ENCODE measurements at regions not wholly inside any gene's neighbourhood (a gene's known extent, or its start where the extent isn't known, plus 50 kb on each side); places are given as distances from the start of the nearest gene placed in this dataset.

DNA sequence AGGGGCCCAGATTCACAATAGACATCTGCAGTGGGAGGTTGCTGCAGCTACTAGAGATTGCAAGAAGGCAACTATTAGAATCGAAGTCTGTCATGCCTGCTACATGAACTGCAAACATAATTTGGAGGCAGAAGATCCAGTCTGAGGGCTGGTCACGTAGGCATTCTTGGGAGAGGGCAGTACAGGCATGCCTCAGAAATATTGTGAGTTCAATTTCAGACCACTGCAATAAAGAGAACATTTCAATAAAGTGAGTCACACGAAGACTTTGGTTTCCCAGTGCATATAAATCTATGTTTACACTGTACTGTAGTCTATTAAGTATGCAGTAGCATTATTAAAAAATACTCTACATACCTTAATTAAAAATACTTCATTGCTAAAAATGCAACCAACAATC is 585.8 kb upstream of the FAT1 start:
- Histone ChIP-seq H3K27me3 (no peaks in the 10 kb centered on the region), H3K4me1 (no peaks in the 10 kb centered on the region), H3K36me3 (no peaks in the 10 kb centered on the region), H3K4me3 (ENCODE audit: low read depth, low read length) (no peak overlapping the region), H3K9me3 (no peaks in the 10 kb centered on the region)
- DNase-seq, result no peak
- TF ChIP-seq, protein P1, sequence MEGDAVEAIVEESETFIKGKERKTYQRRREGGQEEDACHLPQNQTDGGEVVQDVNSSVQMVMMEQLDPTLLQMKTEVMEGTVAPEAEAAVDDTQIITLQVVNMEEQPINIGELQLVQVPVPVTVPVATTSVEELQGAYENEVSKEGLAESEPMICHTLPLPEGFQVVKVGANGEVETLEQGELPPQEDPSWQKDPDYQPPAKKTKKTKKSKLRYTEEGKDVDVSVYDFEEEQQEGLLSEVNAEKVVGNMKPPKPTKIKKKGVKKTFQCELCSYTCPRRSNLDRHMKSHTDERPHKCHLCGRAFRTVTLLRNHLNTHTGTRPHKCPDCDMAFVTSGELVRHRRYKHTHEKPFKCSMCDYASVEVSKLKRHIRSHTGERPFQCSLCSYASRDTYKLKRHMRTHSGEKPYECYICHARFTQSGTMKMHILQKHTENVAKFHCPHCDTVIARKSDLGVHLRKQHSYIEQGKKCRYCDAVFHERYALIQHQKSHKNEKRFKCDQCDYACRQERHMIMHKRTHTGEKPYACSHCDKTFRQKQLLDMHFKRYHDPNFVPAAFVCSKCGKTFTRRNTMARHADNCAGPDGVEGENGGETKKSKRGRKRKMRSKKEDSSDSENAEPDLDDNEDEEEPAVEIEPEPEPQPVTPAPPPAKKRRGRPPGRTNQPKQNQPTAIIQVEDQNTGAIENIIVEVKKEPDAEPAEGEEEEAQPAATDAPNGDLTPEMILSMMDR (IDR thresholded peaks at IDR 0.05; ENCODE audit: low read depth, low read length), result no peak

DNA sequence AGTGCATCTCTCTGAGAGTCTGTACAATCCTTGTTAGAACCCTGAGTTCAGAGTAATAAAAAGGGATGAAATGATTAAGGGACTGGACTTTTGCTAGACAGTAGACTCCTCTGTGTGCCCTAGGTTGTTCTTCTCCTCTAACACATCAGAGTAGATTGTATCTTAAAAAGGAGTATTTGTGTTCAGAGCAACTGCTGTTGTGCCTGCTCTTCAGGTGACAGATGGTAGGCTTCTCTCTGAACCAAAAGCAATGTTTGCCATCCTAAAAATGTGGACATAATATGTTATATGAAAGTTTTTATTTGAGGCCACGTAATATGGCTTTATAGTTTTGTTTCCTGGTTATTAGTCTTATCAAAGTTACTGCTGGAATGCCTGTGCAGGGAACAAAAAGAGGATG is 588.6 kb upstream of the FAT1 start:
- H3K27me3 ChIP-seq, result no peaks in the 10 kb centered on the region
- no peaks in the 10 kb centered on the region for H3K36me3 ChIP-seq
- H3K4me3 ChIP-seq (ENCODE audit: low read depth, low read length), result no peak overlapping the region
- TF ChIP-seq, protein P1 (IDR thresholded peaks at IDR 0.05; ENCODE audit: low read depth, low read length), result no peak
- DNase-seq, result no peak
- H3K9me3 ChIP-seq, result no peaks in the 10 kb centered on the region
- no peaks in the 10 kb centered on the region for H3K4me1 ChIP-seq

DNA sequence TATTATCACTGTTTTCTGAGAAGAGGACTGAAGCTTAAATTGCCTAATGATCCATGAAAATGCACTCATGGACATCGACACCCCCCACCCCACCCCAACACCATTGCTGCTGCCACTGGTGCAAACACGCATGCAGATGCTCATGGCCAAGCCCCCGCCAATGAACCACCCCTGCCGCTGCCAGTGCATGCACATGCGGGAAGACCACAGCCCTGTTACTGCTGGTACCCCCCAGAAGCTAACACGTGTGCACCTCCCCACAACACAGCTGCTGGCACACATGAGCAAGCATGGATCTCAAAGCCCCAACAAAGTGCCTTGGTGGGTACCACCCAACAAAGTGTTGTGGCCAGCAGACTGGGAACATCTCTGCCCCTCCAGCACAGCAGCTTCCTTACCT is 594.1 kb upstream of the FAT1 start:
- Histone ChIP-seq H3K36me3 (no peaks in the 10 kb centered on the region), H3K27me3 (no peaks in the 10 kb centered on the region), H3K4me3 (ENCODE audit: low read depth, low read length) (no peak overlapping the region), H3K4me1 (no peaks in the 10 kb centered on the region), H3K9me3 (no peaks in the 10 kb centered on the region)
- TF ChIP-seq, protein P1 (IDR thresholded peaks at IDR 0.05; ENCODE audit: low read depth, low read length), result no peak
- DNase-seq, result no peak

DNA sequence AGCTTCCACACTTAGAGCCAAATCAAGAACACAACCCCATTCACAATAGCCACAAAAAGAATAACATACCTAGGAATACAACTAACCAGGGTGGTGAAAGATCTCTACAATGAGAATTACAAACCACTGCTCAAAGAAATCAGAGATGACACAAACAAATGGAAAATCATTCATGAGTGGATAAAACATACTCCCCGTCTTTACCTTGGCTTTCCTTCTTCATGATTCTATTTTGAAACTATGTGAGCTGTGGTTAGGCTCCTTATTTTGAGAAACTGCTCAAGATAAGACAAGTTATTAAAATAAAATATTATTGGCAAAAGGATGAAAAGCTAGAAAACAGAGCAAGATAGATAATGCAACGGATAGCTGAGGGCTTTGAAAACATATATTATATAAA is 598.1 kb upstream of the FAT1 start:
- TF ChIP-seq, protein P1 (IDR thresholded peaks at IDR 0.05; ENCODE audit: low read depth, low read length), result no peak
- DNase-seq, result no peak
- H3K4me3 ChIP-seq (ENCODE audit: low read depth, low read length), result no peak overlapping the region
- H3K36me3 ChIP-seq, result no peaks in the 10 kb centered on the region
- no peaks in the 10 kb centered on the region for H3K9me3 ChIP-seq
- no peaks in the 10 kb centered on the region for H3K4me1 ChIP-seq
- no peaks in the 10 kb centered on the region for H3K27me3 ChIP-seq

DNA sequence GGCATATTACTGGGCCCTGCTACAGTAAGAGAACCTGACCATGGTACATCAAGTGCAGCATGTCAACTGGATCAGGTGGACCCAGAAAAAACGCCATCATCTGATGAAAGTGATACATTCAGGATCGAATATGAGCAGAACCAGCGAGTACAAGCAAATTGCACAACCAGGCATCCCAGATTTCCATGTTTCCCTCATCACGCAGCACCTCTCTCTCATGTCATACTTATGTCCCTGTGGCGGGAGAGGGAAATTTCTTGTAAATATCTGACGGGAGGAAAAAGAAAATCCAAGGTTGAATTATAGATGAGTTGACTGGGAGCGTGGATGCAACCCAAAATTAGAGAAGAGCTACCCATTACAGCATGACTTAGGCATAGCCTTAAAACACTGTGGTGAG is 608.5 kb upstream of the FAT1 start:
- no peak overlapping the region for H3K4me3 ChIP-seq (ENCODE audit: low read depth, low read length)
- no peaks in the 10 kb centered on the region for H3K27me3 ChIP-seq
- no peak for DNase-seq
- TF ChIP-seq, protein P1 (IDR thresholded peaks at IDR 0.05; ENCODE audit: low read depth, low read length), result no peak
- no peaks in the 10 kb centered on the region for H3K9me3 ChIP-seq
- H3K4me1 ChIP-seq, result no peaks in the 10 kb centered on the region
- no peaks in the 10 kb centered on the region for H3K36me3 ChIP-seq

DNA sequence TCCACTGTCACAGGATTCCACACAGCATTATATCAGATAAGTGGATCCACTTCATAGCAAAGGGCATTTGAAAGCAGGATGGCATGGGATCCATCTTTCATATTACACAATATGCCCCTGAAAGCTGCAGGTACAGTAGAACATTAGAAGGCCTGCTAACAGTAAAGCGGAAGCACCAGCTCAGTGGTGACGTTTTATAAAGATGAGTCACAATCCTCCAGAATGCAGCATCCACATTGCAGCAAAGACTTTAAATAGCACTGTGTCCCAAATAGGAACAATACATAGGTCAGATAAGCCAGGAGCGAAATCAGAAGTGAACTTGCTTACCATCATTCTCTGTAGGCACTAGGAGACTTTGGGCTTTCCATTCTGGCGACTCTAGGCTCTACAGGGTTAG is 609.5 kb upstream of the FAT1 start:
- TF ChIP-seq, protein P1 (IDR thresholded peaks at IDR 0.05; ENCODE audit: low read depth, low read length), result no peak
- no peaks in the 10 kb centered on the region for H3K4me1 ChIP-seq
- no peaks in the 10 kb centered on the region for H3K27me3 ChIP-seq
- DNase-seq, result no peak
- H3K36me3 ChIP-seq, result no peaks in the 10 kb centered on the region
- H3K4me3 ChIP-seq (ENCODE audit: low read depth, low read length), result no peak overlapping the region
- H3K9me3 ChIP-seq, result no peaks in the 10 kb centered on the region

All from BE2C (cell line).